ENCODE measurements at regions not wholly inside any gene's neighbourhood (a gene's known extent, or its start where the extent isn't known, plus 50 kb on each side); places are given as distances from the start of the nearest gene placed in this dataset.

GRCh38 chr9:110125207-110125751 lies 82.7 kb downstream of the C9orf152 start (continued):
- TF ChIP-seq DBP (CRISPR knock-in tag; IDR thresholded peaks at IDR 0.05; ENCODE audit: not compliant biosample characterization) (no peak), DMAP1 (CRISPR knock-in tag; IDR thresholded peaks at IDR 0.05) (no peak), TRIM22 (IDR thresholded peaks at IDR 0.05) (no peak), KDM6A (CRISPR knock-in tag; IDR thresholded peaks at IDR 0.05; ENCODE audit: low read depth) (peak; percentile 42; the same call in 1 of the 2 replicates), ZNF503 (CRISPR knock-in tag; IDR thresholded peaks at IDR 0.05) (peak; percentile 46; the same call in 1 of the 2 replicates), FOXO1 (CRISPR knock-in tag; IDR thresholded peaks at IDR 0.05) (peak; percentile 30; the same call in 1 of the 2 replicates), RFXANK (CRISPR knock-in tag; IDR thresholded peaks at IDR 0.05) (no peak), SP2 (CRISPR knock-in tag; IDR thresholded peaks at IDR 0.05) (no peak), GTF3A (CRISPR knock-in tag; conservative IDR thresholded peaks at IDR 0.05) (no peak), TAF15 (IDR thresholded peaks at IDR 0.05; ENCODE audit: low read depth, low read length, poor library complexity, severe bottlenecking) (no peak), NRL (CRISPR knock-in tag; IDR thresholded peaks at IDR 0.05; ENCODE audit: borderline replicate concordance) (no peak), SPEN (CRISPR knock-in tag; IDR thresholded peaks at IDR 0.05; ENCODE audit: low read depth) (peak; percentile 90), ZNF282 (IDR thresholded peaks at IDR 0.05; ENCODE audit: partially characterized antibody) (no peak), NR3C1 (CRISPR knock-in tag; IDR thresholded peaks at IDR 0.05) (no peak), HDAC1 (CRISPR knock-in tag; IDR thresholded peaks at IDR 0.05) (peak; percentile 72; the same call in 1 of the 2 replicates), KDM1A (CRISPR knock-in tag; IDR thresholded peaks at IDR 0.05) (no peak), ZBTB8A (CRISPR knock-in tag; IDR thresholded peaks at IDR 0.05; ENCODE audit: borderline replicate concordance, low read depth) (no peak), ZNF646 (CRISPR knock-in tag; IDR thresholded peaks at IDR 0.05) (no peak), ATF3 (CRISPR knock-in tag; IDR thresholded peaks at IDR 0.05) (no peak), ZNF34 (CRISPR knock-in tag; IDR thresholded peaks at IDR 0.05; ENCODE audit: borderline replicate concordance) (no peak), GATAD1 (CRISPR knock-in tag; IDR thresholded peaks at IDR 0.05) (peak; percentile 44; the same call in 1 of the 2 replicates), ZNF564 (CRISPR knock-in tag; IDR thresholded peaks at IDR 0.05) (no peak)
